Left colon (tissue), 2 donors: ENCODE measurements at regions not wholly inside any gene's neighbourhood (a gene's known extent, or its start where the extent isn't known, plus 50 kb on each side); places are given as distances from the start of the nearest gene placed in this dataset.

Experiments
- ATAC-seq: fragments of 200-7000 bp; cut with Tn5 transposase; one replicate; pipeline ENCODE4 v1.9.1; 2020; ENCODE audit warnings: mild to moderate bottlenecking, moderate library complexity
- DNase-seq, 2 donors: peaks; one replicate each; pipeline ENCODE4 v3.0.0-alpha.2; 2020
- intact Hi-C, 2 donors: fragments of 100-400 bp; cut with DNase I in 1 of 2; cut with micrococcal nuclease in 1 of 2; formaldehyde crosslinking; loops; one replicate each; pipeline versions ENCODE4 v1.11.2 to v1.14.0; 2022; cut with DNase I, micrococcal nuclease
- donor health status: DM: no; HTN: no; CAD: no.
- donor health status: DM: yes; HTN: yes; CAD: no.

DNA sequence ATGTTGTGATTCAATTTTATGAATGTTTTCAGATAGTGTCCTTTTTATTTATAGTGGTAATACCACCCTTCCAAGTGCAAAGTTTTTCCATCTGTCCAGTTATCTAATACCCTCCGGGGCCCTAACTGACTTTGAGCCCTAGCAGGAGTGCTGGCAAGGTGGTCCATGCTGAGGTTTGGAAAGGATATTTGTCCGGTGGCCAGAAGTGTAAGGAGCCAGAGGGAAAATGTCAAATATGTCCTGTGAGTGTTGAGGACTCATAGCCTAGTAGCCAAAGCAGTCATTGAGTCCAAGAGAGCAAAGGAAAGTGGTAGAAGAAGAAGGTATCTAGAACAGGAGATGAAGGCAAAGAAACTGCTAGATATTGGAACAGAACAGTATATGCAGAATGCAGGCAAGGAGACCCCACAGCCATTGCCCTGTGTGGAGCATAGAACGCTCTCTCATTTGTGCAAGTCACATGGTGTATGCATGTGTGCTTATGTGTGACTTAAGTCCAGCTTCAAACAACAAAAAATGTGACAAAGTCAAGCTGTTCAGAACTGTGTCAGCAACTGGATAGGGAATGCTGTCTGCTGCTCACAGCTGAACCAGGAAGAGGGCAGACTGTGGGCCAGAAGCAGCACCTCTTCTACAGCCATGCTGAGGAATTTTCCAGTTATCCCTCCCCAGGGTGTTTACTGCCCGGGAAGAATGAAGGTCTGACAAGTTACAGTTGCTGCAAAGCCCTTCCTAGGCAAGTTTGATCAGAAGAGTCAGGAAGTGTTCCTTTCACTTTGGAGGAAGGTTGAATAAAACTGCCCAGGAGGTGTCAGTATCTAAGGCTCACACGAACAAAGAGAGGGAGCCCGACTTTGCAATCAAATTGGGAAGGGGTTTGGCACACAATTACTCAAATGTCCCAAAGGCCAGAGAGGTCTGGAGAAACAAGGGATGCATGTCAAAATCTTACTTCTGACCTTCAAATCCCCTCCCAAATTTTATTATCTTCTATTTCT lies 463.3 kb upstream of the DMAC1 start:
- DNase-seq, result no peak
- intact Hi-C loops, result no loop called here
- peak; percentile 23 for ATAC-seq

DNA sequence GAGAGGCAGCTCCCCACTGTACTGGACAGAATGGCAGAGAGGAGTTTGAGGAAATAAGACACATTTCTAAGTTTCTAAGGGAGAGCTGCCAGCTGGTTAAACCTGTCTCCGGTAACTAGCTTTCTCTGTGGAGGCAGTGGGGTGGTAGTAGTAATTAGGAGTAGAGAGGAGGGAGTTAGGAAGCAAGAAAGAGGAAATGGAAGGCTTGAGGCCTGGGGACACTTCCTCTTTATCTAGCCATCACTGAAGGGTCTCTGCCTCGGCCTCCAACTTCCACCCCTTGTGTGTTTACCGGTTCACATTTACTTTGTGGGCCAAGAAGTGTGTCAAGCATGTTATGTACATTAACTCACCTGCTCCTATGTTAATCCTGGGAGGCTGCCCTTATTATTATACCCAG lies 462.2 kb upstream of the DMAC1 start:
- DNase-seq (no peak), ATAC-seq (no peak)
- intact Hi-C loops, result no loop called here

DNA sequence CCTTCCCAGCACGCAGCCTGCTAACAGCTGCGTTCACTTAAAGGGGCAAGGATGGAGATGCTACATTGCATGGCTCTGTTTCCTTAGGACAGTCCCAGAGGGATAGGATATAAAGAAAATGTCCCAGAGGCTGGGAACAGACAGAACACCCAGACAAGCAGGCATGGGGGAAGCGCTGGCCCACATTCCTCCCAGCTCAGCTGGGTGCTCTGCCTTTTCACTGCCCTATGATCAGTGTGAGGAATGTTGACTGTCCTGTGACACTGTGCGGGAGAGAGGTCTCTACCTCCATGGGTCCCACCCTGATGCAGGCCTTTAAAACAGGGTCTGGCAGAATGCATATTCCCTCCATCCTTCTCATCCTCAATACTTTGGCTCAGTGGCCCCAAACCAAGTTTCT lies 459.4 kb upstream of the DMAC1 start:
- DNase-seq (no peak), ATAC-seq (no peak)
- intact Hi-C loops, result no loop called here

- ATAC-seq (no peak), DNase-seq (no peak)
- intact Hi-C loops, result no loop called here
Observed at GRCh38 chr9:8256880-8257279, 457.3 kb upstream of the DMAC1 start.

DNA sequence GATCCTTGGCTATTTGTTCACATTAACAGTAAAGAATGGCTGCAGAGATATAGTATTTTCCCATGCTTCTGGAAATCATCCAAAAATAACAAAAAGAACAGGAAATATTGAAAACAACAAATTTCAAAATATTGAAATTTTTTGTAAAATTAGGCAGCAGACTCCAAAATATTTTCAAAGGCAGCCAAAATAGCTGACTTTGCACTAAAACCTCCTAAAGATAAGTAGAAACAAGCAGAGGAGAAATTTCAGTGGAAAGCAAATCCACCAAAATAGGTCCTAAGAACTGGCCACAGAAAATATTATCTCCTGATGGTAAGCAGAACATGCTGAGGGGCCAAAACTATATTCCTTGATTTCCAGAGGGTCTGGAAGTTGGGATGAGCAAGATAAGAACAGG lies 456.3 kb upstream of the DMAC1 start:
- no peak for ATAC-seq
- intact Hi-C loops, result no loop called here
- no peak for DNase-seq

GRCh38 chr9:8254541-8254940 lies 455.0 kb upstream of the DMAC1 start:
- intact Hi-C loops, result no loop called here
- ATAC-seq, result no peak
- DNase-seq, result no peak

DNA sequence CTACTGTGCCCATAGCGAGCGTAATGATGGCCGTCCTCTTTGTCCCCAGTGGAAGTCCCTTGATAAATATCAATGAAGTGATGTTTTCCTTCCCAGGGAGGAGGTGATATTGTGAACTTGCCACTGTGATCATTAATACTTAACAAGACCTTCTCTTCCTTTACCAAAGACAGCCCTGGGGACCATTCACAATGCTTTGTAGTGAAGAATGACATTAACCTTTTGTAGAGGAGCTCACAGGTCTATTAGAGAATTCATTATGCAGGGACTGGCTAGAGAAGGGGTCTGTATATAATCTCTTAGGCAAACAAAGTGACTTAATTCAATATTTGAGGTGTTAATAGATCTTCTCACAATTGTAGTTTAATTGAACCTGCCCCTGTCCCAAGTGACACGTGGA lies 452.9 kb upstream of the DMAC1 start:
- DNase-seq, result no peak
- intact Hi-C loops, result no loop called here
- ATAC-seq, result no peak

GRCh38 chr9:8251566-8251965 lies 452.0 kb upstream of the DMAC1 start:
- DNase-seq (no peak), ATAC-seq (no peak)
- intact Hi-C loops, result no loop called here

- ATAC-seq, result no peak
- DNase-seq, result no peak
- intact Hi-C loops, result no loop called here
Observed at GRCh38 chr9:8244505-8245092, 445.0 kb upstream of the DMAC1 start.

DNA sequence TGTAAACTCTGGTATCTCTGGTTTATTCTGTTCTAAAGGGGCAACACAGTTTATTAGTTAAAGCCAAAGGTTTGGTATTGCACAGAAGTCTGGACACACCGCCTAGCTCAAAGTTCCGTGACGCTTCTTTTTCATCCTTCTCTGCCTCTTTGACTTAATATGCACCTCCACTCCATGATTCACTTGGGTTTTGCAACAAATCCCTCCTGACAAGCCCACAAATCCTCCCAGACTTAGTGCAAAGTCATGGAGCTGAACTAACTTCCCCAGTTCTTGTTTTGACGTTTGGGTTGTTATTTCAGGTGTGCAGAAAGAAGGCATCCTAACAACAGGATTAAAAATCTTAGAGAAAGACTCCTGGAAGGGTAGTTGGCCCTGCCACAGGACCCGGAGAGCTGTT lies 441.6 kb upstream of the DMAC1 start:
- ATAC-seq, result no peak
- intact Hi-C loops, result no loop called here
- DNase-seq, result no peak

- ATAC-seq (no peak), DNase-seq (no peak)
- intact Hi-C loops, result no loop called here
Observed at GRCh38 chr9:8237096-8237495, 437.5 kb upstream of the DMAC1 start.

DNA sequence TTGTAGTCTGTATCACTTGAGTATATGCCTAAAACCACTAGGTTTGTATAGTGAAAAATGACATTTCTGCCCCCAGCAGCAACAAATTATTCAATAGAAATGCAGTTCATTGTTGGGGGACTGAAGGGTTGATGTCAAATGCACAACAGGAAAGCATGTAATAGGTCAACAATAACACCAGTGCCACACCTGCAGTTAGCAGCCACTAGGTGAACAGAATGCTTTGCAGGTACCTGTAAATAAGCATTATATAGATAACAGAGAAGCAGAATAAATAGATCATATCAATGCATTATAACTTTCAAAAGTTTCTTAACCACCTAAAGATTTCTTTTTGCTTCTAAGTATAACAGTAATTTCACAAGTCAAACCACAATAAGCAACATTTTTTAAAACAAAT lies 435.9 kb upstream of the DMAC1 start:
- no peak for DNase-seq
- no peak for ATAC-seq
- intact Hi-C loops, result no loop called here

GRCh38 chr9:8234316-8234715 lies 434.7 kb upstream of the DMAC1 start:
- DNase-seq, result no peak
- intact Hi-C loops, result no loop called here
- no peak for ATAC-seq

DNA sequence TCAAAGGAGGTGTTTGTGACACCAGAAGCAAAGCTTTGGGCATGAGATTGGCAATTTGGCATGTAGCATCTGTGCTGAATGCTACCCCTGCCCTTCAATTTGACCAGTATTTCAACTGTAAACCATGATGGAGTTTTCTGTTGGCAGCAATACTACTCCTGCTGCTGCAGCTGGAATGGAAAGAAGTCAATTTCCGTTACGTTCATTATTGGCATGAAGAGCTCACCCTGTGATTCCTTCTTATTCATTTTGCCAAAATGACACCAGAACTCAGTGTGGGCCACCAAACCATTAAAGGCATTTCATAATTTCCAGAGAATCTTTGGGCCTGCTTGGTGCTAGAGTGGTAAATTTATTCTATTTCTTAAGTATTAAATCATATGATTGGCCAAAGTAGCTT lies 433.1 kb upstream of the DMAC1 start:
- intact Hi-C loops, result no loop called here
- no peak for DNase-seq
- no peak for ATAC-seq

DNA sequence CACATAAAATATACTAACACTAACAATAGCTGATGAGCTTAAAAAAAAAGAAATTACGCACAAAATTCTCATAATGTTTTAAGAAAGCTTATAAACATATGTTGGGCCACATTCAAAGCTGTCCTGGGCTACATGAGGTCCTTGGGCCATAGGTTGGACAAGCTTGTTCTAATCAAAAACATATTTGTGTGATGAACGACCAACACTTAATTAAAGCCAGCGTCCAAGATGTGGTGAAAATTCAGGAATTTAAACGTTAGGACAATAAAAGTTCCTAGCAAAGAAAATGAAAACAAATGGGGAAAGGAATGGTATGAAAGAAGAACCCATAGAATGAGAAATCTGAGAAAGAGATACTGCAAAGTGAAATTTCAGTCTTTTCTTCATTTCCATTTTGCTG lies 429.6 kb upstream of the DMAC1 start:
- intact Hi-C loops, result no loop called here
- ATAC-seq (no peak), DNase-seq (no peak)

DNA sequence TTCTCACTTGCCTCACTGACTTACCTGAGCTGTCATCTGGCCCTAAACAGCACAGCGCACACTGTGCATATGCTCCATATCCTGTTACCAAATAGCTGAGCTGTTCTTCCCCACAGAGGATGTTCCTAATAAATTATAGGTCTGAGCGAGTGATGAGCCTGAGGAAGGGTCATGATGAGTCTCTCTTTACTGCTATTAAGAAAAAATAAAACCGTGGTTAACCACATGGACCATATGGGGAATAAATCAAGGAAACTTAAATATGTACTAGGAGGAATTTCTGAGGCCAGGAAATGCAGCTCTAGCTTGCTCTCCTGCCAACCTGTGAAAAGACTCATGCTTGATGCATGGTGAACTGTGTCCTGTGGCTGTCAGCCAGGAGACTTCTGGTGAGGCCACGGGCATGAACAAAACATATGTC lies 424.8 kb upstream of the DMAC1 start:
- intact Hi-C loops, result no loop called here
- DNase-seq (no peak), ATAC-seq (no peak)

DNA sequence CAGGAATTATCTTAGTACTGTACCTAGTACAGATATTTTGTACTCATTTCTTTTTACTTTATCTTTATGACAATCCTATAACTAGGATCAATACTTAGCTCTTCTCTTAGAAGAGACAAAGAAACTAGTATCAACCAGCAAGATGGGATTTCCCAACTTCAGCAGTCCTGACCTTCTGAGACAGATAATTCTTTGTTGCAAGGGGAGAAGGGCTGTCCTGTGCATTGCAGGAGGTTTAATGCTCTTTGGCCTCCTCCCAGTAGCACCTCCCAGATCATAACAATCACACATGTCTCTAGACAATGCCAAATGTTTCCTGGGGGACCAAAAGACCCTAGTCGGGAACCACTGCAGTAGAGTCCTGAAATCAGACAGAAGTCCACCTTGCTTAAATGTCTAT lies 424.3 kb upstream of the DMAC1 start:
- peak; percentile 32 for ATAC-seq
- DNase-seq, result no peak
- intact Hi-C loops, result no loop called here

DNA sequence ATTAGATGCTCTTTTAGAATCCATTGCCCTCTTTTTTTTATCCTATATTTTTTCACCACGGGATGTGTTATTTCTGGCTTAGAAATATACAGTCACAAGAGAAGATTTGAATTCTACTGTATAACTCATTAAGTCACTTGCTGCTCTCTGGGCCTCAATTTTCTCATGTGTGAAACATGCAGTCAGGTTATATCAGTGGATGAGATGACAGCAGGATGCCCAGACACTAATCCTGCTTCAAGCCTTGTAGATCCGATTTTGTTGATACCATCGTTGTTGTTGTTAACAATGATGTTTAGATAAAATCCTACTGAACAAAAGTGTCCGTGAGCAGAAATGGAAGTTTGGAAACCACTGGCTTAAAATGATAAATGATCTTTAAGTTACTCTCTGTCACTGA lies 421.9 kb upstream of the DMAC1 start:
- ATAC-seq (no peak), DNase-seq (no peak)
- intact Hi-C loops, result no loop called here

- intact Hi-C loops, result no loop called here
- no peak for DNase-seq
- no peak for ATAC-seq
Observed at GRCh38 chr9:8208465-8208864, 408.9 kb upstream of the DMAC1 start.

GRCh38 chr9:8207596-8207995 lies 408.0 kb upstream of the DMAC1 start:
- intact Hi-C loops, result no loop called here
- ATAC-seq (no peak), DNase-seq (no peak)

GRCh38 chr9:8206720-8207119 lies 407.1 kb upstream of the DMAC1 start:
- intact Hi-C loops, result no loop called here
- no peak for ATAC-seq

More at GRCh38 chr9:8206720-8207119, 407.1 kb upstream of the DMAC1 start:
- DNase-seq, result no peak
